GM12878 (cell line): ENCODE measurements at regions not wholly inside any gene's neighbourhood (a gene's known extent, or its start where the extent isn't known, plus 50 kb on each side); places are given as distances from the start of the nearest gene placed in this dataset.

Experiments
- ATAC-seq: fragments of 200-7000 bp; cut with Tn5 transposase; 3 replicates; pipeline ENCODE4 v1.9.1; 2020; ENCODE audit warnings: mild to moderate bottlenecking, moderate library complexity
- BruUV-seq: library from RNA; stranded (reverse); fragments of 400-500 nt; replicated peaks from 2 replicates; lab custom pipeline; 2021; lab: Mats Ljungman, UMichigan
- CTCF ChIA-PET: fragments of 300-600 bp; sonication (Branson Sonifier 250); formaldehyde crosslinking; extraction: SDS; loops from one replicate; lab custom pipeline; 2021; ENCODE audit warnings: inconsistent platforms; lab: Yijun Ruan, JAX
- POLR2A ChIA-PET: fragments of 350-600 bp; formaldehyde crosslinking; extraction: SDS; loops from one replicate; lab custom pipeline; 2021; ENCODE audit warnings: inconsistent platforms; lab: Charles Lee
- RAD21 ChIA-PET: fragments of 300-600 bp; sonication (Branson Sonifier 250); formaldehyde crosslinking; loops from one replicate; lab custom pipeline; 2023; ENCODE audit warnings: antibody characterized with exemption; ENCODE audit not compliant: unreplicated experiment; lab: Charles Lee
- SMC1A ChIA-PET: fragments of 300-600 bp; sonication (Branson Sonifier 250); formaldehyde crosslinking; loops from one replicate; lab custom pipeline; 2023; ENCODE audit not compliant: unreplicated experiment, uncharacterized antibody; lab: Charles Lee
- DNase-seq: peaks from one replicate; pipeline ENCODE4 v3.0.0-alpha.2; 2011; ENCODE audit warnings: low read depth, low spot score
- FAIRE-seq: peaks from 3 replicates; lab custom pipeline; 2011; peaks lifted over from hg19 to GRCh38; lab: Jason Lieb, UNC
- H2AFZ ChIP-seq: 2 replicates; pipeline ENCODE4 v1.6.0; 2011; ENCODE audit warnings: low read depth, low read length, control low read depth; ENCODE audit not compliant: control insufficient read depth
- H3K27ac ChIP-seq: 2 replicates; pipeline ENCODE4 v1.5.1; 2011; ENCODE audit warnings: control low read depth; ENCODE audit not compliant: control insufficient read depth, insufficient read depth
- H3K27me3 ChIP-seq, 2 experiments: replicated peaks in 1 of 2; 2 replicates each; pipeline versions ENCODE4 v1.6.0 to v1.6.1; 2011; ENCODE audit warnings: low read length in 1 of 2; ENCODE audit not compliant: control insufficient read depth in 2 of 2, insufficient read depth in 2 of 2
- H3K36me3 ChIP-seq, 2 experiments: 2 replicates each; pipeline ENCODE4 v1.5.1; 2011; ENCODE audit warnings: low read length in 1 of 2; ENCODE audit not compliant: control insufficient read depth in 2 of 2, insufficient read depth in 2 of 2
- H3K4me1 ChIP-seq: 2 replicates; pipeline ENCODE4 v1.6.1; 2011; ENCODE audit warnings: mild to moderate bottlenecking, low read length, moderate library complexity, mixed read lengths; ENCODE audit not compliant: control insufficient read depth, insufficient read depth
- H3K4me2 ChIP-seq: 2 replicates; pipeline ENCODE4 v1.6.0; 2011; ENCODE audit warnings: control low read depth; ENCODE audit not compliant: control insufficient read depth, insufficient read depth
- H3K4me3 ChIP-seq: fragments of 200-600 bp; sonication (generic); 2 replicates; pipeline ENCODE4 v1.5.1; 2016
- H3K79me2 ChIP-seq: 2 replicates; pipeline ENCODE4 v1.6.0; 2011; ENCODE audit warnings: low read length; ENCODE audit not compliant: control insufficient read depth, insufficient read depth
- H3K9ac ChIP-seq: 2 replicates; pipeline ENCODE4 v1.8.0; 2011; ENCODE audit warnings: low read length, control low read depth, mixed read lengths; ENCODE audit not compliant: control insufficient read depth, insufficient read depth
- H3K9me3 ChIP-seq: replicated peaks from 3 replicates; pipeline ENCODE4 v1.5.1; 2011; ENCODE audit warnings: mild to moderate bottlenecking, low read length; ENCODE audit not compliant: control insufficient read depth, insufficient read depth
- H4K20me1 ChIP-seq: 2 replicates; pipeline ENCODE4 v1.6.0; 2011; ENCODE audit not compliant: control insufficient read depth, insufficient read depth
- BACH1 ChIP-seq: fragments of 450-650 bp; IDR thresholded peaks from 2 replicates; pipeline ENCODE4 v1.6.1; 2017; ENCODE audit warnings: mild to moderate bottlenecking, borderline replicate concordance
- E2F4 ChIP-seq: IDR thresholded peaks from 2 replicates; pipeline ENCODE4 v1.6.1; 2012; ENCODE audit warnings: low read depth, low read length, improper control_type of control experiment
- MTA3 ChIP-seq: IDR thresholded peaks from 2 replicates; pipeline ENCODE4 v1.6.1; 2012; ENCODE audit warnings: low read length, inconsistent platforms, borderline replicate concordance
- ZSCAN29 ChIP-seq: fragments of 450-650 bp; IDR thresholded peaks from 2 replicates; pipeline ENCODE4 v1.6.1; 2017; ENCODE audit warnings: mild to moderate bottlenecking, moderate library complexity
- WGBS: methylation state at CpG from one replicate; pipeline ENCODE4 v1.1.6; 2016; ENCODE audit warnings: low lambda C conversion rate; ENCODE audit not compliant: insufficient replicate concordance, insufficient coverage; ENCODE audit errors: missing lambda C conversion rate; 5-methylcytosine and 5-hydroxymethylcytosine counted together
- in situ Hi-C: fragments of 300-500 bp; cut with MboI; formaldehyde crosslinking; loops from 9 replicates; pipeline ENCODE4 v1.14.3; 2018; ENCODE audit warnings: mixed read lengths
- intact Hi-C: fragments of 100-400 bp; cut with micrococcal nuclease; formaldehyde crosslinking; loops from one replicate; pipeline ENCODE4 v1.14.2; 2022; ENCODE audit not compliant: unreplicated experiment
- TF ChIP-seq, protein P1 (sequence below): fragments of 450-650 bp; IDR thresholded peaks from 2 replicates; pipeline ENCODE4 v1.6.1; 2016; ENCODE audit warnings: mild to moderate bottlenecking
- TF ChIP-seq, protein P2 (sequence below): fragments of 150-350 bp; IDR thresholded peaks from 2 replicates; pipeline ENCODE4 v1.6.1; 2014; ENCODE audit warnings: mild to moderate bottlenecking, low read depth, low read length

GRCh38 chr7:25572423-25572822 lies 344.1 kb upstream of the NPVF start:
- Histone ChIP-seq H4K20me1 (no peaks in the 10 kb centered on the region), H3K9me3 (no peaks in the 10 kb centered on the region), H3K4me1 (no peaks in the 10 kb centered on the region), H3K4me2 (no peak overlapping the region)
- CTCF ChIA-PET: no interaction called here
- ATAC-seq (no peak), FAIRE-seq (no peak)
- 12% methylated on average over 2 of the region's 2 CpGs for WGBS
- BruUV-seq: no TSS peak
- TF ChIP-seq, protein P1, sequence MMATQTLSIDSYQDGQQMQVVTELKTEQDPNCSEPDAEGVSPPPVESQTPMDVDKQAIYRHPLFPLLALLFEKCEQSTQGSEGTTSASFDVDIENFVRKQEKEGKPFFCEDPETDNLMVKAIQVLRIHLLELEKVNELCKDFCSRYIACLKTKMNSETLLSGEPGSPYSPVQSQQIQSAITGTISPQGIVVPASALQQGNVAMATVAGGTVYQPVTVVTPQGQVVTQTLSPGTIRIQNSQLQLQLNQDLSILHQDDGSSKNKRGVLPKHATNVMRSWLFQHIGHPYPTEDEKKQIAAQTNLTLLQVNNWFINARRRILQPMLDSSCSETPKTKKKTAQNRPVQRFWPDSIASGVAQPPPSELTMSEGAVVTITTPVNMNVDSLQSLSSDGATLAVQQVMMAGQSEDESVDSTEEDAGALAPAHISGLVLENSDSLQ: no peak
- no peak for TF ChIP-seq MTA3
- TF ChIP-seq ZSCAN29: no peak
- no peak for TF ChIP-seq E2F4
- TF ChIP-seq, all 136 proteins: peak for 0
- H3K27me3 ChIP-seq: no peaks in the 10 kb centered on the region; a peak in 1 of 4 replicates
- no peak overlapping the region for H2AFZ ChIP-seq
- no peak for DNase-seq
- in situ Hi-C loops (loop anchor here (25.0 kb wide), 1 partner anchor 185 kb away; no protein-coding TSS in a partner anchor), intact Hi-C loops (no loop called here)
- H3K36me3 ChIP-seq: no peaks in the 10 kb centered on the region
- H3K4me3 ChIP-seq: no peak overlapping the region
- POLR2A ChIA-PET: no interaction called here
- SMC1A ChIA-PET: interaction anchor here (1.3 kb wide), 1 partner anchor 181 kb away, joined by 3 read pairs; no protein-coding TSS in a partner anchor
- RAD21 ChIA-PET: no interaction called here
- no peak overlapping the region for H3K27ac ChIP-seq
- no peaks in the 10 kb centered on the region for H3K79me2 ChIP-seq
- H3K9ac ChIP-seq: no peak overlapping the region

DNA sequence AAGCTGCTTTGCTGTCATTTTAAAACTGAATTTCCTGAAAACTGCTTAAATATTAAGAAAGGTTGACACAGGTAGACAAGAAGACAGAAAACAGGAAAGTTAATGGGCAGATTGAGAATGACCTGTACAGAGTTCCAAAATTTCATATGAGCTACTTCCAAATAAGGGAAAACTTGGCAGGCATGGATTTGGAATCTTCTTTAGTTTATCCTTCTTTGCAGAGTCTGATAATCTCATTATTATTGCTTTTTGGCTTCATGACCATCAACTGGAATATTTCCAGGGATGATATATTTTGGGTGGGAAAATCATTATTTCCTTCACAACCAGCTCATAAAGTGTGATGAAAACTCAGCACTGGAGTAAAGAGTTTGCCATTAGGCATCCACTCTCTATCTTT lies 346.5 kb upstream of the NPVF start:
- BruUV-seq: no TSS peak
- in situ Hi-C loops: loop anchor here (25.0 kb wide), 1 partner anchor 188 kb away; no protein-coding TSS in a partner anchor

More for the DNA sequence above, 346.5 kb upstream of the NPVF start:
- TF ChIP-seq BACH1: no peak
- TF ChIP-seq, protein P2, sequence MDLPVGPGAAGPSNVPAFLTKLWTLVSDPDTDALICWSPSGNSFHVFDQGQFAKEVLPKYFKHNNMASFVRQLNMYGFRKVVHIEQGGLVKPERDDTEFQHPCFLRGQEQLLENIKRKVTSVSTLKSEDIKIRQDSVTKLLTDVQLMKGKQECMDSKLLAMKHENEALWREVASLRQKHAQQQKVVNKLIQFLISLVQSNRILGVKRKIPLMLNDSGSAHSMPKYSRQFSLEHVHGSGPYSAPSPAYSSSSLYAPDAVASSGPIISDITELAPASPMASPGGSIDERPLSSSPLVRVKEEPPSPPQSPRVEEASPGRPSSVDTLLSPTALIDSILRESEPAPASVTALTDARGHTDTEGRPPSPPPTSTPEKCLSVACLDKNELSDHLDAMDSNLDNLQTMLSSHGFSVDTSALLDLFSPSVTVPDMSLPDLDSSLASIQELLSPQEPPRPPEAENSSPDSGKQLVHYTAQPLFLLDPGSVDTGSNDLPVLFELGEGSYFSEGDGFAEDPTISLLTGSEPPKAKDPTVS: no peak
- no peak overlapping the region for H3K27ac ChIP-seq
- H4K20me1 ChIP-seq: no peaks in the 10 kb centered on the region
- intact Hi-C loops: no loop called here
- FAIRE-seq (no peak), DNase-seq (no peak), ATAC-seq (no peak)
- H3K9ac ChIP-seq: no peak overlapping the region
- H3K36me3 ChIP-seq: no peaks in the 10 kb centered on the region
- no peak overlapping the region for H2AFZ ChIP-seq
- H3K9me3 ChIP-seq: no peaks in the 10 kb centered on the region
- ChIA-PET CTCF (interaction anchor here (0.7 to 2.8 kb wide), 7 partner anchors 8 to 315 kb away, joined by 3 to 9 read pairs (median 4); no protein-coding TSS in a partner anchor), POLR2A (no interaction called here), SMC1A (interaction anchor here (1.2 kb wide), 1 partner anchor 315 kb away, joined by 3 read pairs; no protein-coding TSS in a partner anchor), RAD21 (no interaction called here)
- H3K4me1 ChIP-seq: no peaks in the 10 kb centered on the region
- no peaks in the 10 kb centered on the region for H3K79me2 ChIP-seq
- no peaks in the 10 kb centered on the region; a peak in 1 of 4 replicates for H3K27me3 ChIP-seq
- no peak overlapping the region for H3K4me2 ChIP-seq
- no peak overlapping the region for H3K4me3 ChIP-seq
